HG03108 (cell line): ENCODE measurements at regions not wholly inside any gene's neighbourhood (a gene's known extent, or its start where the extent isn't known, plus 50 kb on each side); places are given as distances from the start of the nearest gene placed in this dataset.

Experiments used
- ATAC-seq: cut with Tn5 transposase; IDR thresholded peaks from one replicate; pipeline ENCODE4 v1.9.1; 2021; ENCODE audit warnings: moderate library complexity; ENCODE audit not compliant: unreplicated experiment

DNA sequence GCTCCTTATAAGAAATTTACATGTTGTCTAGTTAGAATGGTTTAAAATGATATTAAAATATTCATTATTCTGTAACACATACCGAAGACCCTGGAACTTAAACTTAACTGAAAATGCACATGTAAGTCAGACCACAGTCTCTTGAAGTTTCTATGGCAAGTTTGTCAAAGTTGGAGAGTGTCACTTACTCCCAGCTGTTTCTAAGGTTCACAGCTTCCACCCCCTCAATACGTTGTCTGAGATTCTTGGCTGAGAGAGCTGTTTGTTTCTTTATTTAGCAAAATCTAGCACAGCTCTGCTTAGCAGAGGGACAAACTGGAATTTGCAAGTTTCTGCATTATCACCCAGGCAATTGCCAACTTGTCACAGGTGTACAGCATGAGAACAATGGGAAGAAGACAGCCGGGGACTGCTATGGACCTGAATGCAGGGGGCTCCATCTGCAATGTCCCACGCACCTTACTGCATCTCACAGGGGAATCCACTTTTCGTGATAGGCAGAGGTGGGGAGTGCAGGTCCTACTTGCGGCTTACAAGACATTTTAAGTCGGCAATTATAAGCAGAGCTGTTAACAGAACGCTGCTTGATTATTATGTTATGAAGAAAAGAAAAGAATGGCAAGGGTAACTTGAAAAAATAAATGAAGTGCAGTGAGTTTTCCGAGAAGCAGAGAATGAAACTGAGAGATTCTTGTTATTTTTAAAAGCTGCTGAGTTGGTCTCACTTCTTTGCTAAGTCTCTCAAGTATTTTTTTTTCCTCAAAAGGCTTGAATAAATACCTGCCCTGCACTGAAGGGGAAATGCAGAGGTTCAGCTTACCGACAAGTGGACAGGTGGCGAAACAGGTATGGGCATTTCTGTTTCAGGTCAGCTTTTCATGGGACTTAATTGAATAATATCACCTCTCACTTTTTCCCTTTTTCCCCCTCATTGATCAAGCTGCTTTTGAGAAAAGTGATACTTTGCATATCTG is 1072.1 kb upstream of the FANCL start:
- ATAC-seq, result no peak

DNA sequence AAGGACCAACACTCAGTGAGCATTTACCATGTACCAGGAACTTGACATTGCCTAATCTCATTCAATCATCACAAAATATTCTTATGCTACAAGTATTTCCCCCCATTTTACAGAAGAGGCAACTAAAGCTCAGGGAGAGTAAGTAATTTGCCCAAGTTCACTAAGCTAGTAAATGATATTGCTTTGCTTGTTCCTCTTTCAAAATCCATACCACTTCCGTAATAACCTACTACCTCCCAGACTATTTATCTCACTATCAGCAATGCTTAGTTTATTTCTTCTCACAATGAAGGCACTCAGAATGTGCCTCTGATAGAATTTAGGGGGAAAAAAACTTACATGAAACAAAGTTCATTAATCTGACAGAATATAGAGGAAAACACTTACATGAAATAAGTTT is 1070.9 kb upstream of the FANCL start:
- no peak for ATAC-seq

DNA sequence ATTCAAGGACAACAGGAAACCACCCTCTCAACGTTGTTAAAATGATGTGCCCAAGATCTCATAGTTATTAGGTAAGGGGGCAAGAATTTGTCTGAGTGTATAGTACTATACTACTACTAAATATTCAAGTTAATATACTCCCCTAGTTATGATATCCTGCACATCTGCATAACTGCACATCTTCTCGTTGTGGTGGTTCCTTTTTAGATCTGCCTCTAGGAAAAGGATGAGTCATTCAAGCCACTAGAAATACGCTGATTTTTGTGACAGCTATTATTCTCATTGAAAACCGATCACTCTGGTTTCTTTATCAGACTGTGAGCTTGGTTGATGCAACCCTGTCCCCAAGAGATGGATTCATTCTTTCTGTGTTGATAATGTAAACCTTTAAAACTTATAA is 1067.0 kb upstream of the FANCL start:
- ATAC-seq, result no peak

DNA sequence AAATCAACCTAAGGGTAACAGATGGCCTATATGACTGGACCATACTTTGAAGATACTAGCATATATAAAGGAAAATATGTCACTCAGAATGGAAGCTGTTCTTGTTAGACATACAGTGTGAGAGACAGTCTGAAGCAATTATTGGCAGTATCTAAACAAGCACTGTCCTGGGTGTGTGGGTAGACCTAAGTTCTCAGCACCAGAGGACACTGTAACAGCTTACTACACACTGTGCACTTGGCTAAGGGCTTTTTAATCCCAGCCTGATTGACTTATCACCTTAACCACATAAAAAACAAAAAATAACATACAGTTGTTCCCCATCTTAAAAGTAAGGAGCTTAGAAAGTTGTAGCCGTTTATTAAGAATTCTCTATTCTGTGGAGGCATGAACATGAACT is 1066.1 kb upstream of the FANCL start:
- ATAC-seq, result no peak

DNA sequence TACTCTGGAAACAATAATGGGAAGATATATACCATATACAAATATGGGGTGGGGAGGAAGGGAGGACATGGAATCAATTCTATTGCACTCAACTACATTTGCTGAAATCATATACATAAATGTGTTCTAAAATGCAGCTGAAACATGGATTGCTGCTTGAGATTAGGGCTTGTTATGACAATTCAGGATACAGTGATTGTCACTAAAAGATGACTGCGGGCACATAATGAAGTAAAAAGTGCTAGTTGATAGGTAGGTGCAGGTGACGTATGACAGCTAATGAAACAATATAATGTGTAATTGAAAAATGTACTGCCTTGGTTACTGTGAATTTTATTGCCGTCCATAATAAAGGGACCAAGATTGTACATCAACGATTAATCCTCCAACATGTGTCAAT is 1062.1 kb upstream of the FANCL start:
- no peak for ATAC-seq

DNA sequence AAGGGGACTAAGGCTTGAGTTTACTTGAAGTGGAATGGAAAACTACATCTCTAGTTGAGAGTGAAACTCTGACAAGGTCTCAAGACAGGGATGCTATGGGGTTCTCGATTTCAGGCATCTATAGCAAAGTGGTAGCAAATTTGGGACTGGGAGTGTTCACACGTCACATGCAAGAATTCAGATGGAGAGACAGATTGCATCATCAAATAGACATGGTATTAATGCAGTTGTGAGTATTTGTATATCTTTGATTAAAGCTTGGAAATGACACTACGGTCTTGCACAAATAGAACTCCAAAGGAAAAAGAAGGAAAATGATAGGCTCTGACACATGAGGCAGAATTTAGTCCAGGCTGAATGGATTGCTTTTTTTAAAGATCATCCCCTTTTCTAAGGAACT is 1061.6 kb upstream of the FANCL start:
- ATAC-seq, result no peak

DNA sequence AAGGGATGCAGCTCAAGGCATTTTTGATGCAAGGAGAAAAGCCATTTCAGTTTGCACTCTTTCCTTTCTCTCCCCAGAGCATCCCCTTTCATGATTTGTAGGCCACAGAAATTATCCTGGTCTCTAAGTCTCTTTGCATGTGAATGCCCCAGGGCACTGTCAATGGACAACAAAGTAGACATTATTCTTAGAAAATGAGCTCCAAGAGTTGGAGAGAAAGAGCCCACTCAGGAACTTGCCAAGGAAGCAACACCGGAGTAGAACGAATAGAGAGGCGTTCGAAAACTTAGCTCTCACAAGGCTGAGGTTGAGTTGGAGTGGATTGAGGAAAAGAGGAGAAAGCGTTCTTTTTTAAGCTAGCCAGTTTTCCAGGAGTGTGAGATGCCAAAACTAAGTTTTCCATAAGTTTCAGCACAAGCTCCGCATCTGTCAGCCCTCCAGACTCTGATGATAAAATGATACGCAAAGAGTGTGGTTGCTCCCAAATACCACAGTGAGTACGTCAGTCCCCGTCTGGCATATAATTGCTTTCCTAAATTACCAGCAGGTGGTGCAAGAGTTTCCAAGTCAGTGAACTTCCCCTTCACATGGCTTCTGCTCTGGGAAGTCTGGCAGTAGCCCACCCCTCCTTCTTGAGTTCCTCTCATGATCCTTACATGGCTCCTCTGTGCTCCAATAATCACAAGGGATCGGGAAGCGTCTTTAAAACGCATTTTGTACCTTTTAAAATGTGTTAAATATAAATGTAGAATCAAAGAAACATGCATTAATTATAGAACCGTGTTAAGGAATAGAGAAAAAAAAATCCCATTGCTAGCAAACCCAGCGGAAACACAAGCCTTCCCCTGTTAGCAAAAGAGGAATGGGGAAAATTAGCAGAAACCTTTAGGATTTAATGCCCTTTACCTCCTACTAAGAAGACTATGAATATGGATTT is 1060.6 kb upstream of the FANCL start:
- no peak for ATAC-seq

DNA sequence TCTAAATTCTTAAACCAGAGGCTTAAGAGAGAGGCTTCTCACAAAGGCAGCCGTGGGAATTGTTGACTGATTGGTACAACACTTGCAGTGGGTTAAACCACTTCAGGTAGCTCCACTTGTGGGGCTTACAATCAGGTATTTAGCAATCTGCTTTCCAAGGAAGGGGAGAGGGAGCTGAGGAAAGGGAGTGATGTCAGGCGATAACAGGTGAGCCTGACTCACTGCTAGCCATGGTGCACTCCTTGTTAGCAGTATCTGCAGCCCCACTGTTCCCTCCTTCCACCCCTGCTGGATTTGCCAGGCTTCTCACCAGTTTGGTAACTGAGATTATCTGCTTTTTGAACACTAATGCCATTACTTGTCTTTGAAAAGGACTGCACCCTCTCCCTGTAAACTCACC is 1056.7 kb upstream of the FANCL start:
- no peak for ATAC-seq

DNA sequence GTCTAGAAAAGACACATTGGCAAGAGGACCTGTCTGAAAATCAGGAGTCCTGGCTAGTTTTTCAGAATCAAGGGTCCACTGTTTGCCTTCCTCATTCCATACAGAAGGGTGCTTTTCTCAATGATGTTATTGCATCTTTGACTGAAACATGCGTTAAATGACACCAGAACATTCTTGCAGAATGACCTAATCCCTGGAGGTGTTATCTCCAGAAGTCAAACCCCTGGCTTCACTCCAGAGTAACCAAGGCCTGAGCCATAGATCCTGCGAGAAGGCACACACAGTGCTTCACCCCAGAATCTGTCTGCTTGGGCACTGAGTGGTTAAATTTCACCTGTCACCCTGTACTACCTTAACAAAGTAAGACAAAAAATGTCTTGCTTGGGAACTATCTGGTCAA is 1055.2 kb upstream of the FANCL start:
- ATAC-seq, result no peak

DNA sequence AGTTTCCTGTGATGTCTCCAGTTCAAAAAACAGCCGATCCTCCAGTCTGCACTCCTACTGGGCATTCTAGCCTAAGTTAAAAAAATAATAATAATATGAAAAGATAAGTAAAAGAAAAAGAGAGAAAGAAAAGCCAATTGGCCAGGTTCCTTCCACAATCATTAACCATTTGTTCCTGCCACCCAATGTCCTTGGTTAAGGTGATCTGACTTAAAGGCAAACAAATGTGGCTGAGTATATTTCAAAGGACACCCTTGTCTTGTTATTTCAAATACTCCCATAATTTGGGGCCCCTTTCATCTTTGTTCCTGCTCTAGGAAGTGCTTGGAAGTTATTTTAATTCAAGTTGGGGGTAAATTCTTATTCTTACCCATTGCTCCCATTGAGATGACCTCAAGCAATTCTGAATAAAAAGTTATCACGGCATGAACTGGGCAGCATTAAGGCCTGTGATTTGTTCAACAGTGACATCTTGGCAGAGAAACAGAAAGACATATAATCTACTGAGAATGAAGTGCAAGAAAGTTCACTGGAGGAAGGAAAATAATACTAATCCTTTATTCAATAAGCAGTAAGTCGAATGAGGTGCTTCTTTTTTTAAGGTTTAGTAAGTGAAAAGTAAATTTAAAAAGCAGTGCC is 1054.5 kb upstream of the FANCL start:
- no peak for ATAC-seq

DNA sequence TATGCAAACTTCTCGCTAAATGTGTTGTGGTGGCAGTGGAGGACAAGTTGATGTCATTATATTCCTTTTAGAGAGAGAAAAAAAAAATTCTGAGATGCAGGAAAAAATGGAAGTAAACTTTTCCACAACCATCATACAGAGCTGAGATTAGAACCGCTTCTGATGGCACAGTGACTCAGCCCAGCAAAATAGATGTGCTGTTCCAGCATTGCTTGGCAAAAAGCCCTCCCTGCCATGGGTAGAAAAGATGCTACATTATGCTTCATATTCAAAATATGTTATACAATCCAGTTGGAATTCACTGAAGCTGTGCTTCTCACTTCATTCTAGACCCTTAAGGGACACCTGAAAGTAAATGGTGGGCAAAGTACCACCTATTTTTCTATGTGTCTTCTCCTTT is 1047.6 kb upstream of the FANCL start:
- ATAC-seq, result no peak

DNA sequence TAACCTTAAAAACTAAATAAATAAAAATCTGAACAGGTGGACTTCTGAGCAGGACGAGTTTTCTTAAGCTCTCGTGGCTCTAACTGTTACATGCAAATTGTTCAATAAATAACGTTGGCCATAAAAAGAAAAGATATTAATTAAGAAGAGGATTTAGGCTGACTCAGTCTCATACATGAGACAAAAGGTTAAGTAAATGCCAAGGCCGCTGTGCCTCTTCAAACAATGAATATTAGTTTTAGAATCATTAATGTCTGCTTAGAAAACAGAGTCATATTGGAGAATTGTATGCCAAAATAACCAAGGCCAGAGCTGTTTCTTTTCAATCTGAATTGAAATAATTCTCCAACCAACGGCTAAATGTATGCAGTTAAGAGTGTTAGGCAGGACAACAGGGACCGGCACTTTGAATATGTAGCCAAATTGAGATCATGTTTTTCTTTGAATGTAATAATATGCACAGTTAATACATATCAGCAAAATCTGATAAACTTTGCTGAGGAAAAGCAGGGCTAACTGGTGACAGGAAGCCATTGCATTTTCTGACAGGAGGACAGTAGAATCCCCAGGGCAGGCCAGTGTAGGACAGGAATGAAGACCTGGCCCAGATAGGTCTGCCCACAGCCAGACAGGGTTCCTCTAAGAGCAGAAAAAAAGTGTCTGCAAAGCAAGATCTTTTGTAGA is 1041.4 kb upstream of the FANCL start:
- no peak for ATAC-seq

DNA sequence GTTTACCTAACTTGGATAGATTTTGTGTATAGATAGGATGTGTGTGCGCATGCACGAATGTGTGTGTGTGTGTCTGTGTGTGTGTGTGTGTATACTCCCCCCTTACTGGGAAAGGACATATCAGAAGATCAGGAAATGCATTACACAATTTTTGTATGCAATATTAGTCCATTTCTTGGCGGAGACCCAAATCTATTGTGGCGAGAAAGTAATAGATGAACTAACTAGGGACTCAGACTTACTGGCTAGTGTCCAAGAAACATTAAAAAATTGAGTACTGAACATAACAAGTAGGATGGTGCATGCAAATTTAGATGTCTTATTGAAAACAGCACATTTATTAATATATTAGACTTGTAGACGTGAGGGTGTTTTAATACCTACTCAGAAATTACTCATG is 1036.5 kb upstream of the FANCL start:
- no peak for ATAC-seq

DNA sequence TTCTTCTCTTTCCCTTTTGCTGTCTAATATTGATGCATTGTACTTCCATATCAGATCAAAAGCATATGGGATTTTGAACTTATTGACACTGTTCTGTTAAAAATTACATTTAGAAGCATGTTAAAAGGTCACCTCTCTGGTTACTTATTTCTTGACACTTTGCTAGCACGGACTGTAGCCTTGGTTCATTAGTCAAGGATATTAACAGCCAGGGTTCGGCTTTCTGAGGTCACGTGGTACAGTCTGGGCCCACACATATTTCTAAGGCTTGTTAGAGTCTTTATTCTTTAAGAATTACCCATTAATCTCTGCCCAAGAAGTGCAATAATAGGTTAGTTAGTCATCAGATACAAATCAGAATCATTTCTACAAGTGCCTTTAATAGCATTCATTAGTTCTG is 1035.8 kb upstream of the FANCL start:
- no peak for ATAC-seq

DNA sequence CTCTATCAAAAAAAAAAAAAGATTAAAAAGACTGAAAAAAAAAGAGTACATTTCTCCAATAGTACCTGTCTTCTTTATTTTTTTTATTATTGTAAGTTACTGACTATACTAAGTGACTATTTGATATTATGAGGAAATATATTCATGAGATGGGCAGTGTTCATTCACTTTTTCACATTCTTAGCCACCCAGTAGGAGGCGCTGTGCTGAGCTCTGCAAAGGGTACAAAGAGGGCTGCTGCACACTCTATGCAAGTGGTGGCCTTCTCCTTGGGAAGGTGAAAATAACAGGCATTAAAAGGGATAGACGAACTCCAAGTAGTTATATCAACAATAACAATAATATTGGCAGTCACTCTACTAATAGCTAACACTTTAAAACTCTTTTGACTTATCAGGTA is 1034.9 kb upstream of the FANCL start:
- no peak for ATAC-seq

DNA sequence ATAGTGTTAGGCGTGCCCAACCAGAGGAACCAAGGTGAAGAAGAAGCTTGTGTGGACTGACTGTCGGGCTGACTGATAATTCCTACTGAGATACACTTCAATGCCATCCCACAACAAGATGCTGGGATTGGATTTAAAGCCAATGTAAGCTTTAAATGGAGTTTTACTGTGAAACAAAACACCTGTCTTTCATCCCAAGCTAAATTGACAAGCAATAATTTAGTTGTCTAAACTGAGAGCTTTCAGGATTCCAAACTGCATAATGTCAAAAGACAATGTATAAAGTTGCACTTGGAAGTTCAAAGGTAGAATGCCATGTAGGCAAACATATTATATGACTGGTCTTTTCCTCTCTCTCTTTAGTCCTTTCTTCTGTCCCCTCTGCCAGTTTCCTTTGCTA is 1025.3 kb upstream of the FANCL start:
- ATAC-seq, result no peak

DNA sequence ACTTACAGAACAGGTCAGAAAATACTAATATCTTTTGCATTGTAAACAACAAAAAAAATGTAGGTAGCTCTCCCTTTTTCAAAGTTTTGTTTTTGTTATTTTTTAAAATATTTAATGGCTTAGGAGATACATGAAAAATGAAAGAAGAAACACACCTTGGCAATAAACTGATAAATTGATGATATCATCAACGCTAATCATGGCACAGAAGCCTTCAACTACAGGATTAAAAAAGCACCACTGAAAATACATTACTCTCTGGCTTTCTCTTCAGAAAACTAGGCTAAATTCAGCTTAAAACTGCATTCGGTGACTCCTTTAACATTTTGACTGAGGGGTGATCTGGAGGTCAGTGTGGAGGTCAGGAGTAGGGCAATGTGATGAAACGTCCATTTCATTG is 1018.8 kb upstream of the FANCL start:
- no peak for ATAC-seq

DNA sequence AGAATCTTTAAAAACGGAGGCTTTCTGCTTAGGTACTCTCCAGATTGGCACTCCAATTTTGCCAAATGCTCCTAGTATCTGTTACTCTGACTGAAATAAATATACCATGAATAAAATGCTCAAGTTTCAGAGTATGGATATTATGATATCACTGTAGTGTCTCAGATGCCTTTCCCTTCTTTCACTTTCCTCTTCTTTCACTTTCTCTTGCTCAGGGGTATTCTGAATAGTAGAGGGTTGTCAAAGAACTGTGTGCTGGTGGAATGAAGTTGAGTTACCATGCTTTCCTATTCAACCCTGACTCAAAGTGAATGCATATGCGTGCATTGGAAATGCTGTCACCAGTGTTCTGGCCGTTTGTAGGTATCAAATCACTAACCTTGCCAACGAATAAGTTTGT is 1015.2 kb upstream of the FANCL start:
- ATAC-seq, result no peak

DNA sequence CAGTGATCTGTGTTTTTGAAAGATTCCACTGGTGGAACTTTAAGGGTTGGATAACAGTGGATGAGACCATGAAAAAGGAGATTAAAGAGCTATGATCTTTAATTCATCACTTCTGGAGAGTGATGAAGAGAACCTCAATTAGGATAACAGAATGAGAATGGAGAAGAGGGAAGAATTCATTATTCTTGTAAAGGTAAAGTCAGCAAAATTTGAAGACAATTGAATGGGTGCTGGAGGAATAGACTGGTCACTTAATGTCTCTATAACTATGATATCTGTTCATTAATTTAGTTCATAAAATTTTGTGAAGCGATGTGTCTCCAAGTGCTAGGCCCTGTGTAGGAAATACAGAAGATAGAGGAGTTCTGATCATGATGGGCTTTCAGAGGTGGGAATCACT is 1013.2 kb upstream of the FANCL start:
- ATAC-seq, result no peak

DNA sequence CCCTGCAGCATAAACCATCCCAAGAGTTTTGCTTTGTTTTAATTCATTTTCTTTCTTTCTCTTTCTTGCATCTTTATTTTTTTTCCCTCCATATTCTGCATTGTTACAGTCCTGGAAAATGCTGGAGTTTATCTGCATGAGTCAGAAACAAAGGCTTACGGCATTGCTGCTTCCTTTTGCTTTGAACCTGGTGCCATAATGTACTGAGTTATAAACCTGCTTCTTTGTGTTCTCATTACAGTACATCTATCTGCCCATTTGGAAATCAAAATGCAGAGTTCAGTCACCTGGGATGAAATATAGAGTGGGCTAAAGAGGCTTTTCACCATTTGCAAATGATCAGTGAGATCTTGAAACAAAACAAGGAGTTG is 1009.2 kb upstream of the FANCL start:
- no peak for ATAC-seq
